ENCODE measurements at regions not wholly inside any gene's neighbourhood (a gene's known extent, or its start where the extent isn't known, plus 50 kb on each side); places are given as distances from the start of the nearest gene placed in this dataset.

DNA sequence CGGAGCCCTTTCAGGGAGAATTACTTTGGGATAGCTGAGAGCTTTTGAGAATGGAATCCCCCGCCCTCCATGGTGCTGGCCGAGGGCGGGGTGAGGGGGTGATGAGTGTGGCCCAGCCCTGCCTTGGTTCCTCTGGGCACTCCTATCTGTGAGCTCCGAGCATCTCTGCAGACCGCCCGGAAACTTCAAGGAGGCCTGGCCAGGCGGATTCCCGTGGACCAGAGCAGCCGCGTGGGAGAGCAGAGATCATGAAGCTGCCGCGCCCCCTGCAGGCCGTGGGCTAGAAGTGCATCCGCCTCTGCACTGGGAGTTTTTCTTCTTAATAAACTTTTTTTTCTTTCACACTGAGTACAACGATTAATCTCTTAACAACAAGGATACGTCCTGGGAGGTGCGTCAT lies 392.9 kb upstream of the EEF2KMT start:
- no peak for DNase-seq

DNA sequence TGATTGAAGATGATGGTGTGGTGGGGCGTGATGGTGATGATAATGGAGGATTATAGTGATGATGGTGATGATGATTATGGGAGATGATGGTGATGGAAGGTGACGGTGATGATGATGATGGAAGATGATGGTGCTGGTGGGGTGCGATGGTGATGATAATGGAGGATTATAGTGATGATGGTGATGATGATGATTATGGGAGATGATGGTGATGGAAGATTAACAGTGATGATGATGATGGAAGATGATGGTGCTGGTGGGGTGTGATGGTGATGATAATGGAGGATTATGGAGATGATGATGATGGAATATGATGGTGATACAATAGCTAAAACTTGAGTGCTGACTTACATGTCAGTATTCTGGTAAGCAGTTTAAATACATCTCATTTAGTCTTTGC lies 391.0 kb upstream of the EEF2KMT start:
- DNase-seq = no peak

- no peak for DNase-seq
Observed at GRCh38 chr16:5487728-5488127, 390.1 kb upstream of the EEF2KMT start.

DNA sequence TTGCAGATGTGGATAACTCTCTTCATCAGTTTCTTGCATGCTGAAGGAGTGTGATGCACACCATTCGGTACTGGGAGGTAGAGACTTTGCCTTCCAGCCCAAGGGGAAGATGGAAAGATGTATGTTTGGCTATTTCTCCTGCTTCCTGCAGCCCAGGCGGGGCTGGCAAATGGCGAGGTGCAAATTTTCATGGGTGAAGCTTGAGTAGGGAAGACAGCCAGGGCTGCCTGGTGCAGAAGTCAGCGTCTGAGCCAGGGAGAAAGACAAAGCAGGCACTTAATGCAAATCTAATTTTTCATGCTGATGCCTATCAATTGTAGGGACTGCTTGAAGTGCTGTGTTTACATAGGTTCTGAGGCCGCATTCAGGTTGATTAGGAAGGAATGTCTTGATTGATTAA lies 384.7 kb upstream of the EEF2KMT start:
- DNase-seq = no peak

GRCh38 chr16:5480431-5481195 lies 383.0 kb upstream of the EEF2KMT start:
- DNase-seq = no peak

DNA sequence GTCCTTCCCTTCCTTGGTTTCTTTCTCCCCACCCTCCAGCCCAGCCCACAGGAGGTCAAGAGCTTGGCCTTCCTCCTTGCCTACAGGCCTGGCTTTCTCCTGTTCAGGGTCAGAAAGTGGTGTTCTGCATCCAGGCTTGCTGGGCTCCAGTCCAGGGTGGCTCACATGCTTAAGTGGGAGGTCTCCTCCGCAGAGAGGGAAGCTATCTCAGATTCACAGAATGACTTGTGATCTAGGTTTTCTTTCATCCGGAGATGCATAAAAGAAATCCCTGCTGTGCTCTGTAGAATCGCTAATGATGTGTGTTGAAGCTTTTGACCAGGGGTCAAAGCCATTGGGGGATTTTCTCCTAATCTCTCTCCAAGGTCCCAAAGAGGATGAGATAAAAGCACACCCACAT lies 382.3 kb upstream of the EEF2KMT start:
- DNase-seq = no peak

- DNase-seq = no peak
Observed at GRCh38 chr16:5478036-5478435, 380.4 kb upstream of the EEF2KMT start.

DNA sequence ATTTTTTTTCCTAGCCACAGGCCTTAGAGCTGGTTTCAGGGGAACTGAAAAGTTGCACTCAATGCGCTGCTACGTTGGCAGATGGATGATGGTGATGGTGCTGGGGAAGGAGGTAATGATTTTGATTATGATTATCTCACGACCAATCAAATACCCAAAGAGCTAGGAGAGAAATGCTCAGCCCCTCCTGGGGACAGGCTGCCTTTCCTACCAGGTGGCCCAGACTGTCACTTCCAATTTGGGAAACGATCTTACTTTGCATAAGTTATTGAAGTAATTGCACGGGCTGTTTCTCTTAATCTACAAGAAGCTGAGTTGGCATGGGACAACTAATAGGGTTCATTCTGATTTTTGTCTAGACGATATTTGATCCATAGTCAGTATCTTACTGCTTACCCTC lies 379.7 kb upstream of the EEF2KMT start:
- DNase-seq = no peak

GRCh38 chr16:5472552-5472951 lies 375.0 kb upstream of the EEF2KMT start:
- DNase-seq = no peak

DNA sequence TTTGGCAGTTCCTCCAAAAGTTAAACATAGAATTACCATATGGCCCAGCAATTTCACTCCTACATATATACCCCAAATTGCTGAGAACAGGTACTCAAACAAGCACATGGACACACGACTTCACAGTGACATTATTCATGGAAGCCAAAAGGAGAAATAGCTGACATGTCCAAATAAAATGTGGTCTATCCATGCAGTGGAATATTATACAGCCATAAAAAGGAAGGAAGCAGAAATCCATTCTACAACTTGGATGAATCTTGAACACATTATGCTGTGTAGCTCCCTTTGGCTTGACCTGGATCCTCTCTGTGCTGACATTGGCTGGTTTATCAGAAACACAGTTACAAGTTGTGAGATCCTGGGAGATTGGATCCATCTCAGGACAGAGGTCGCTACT lies 370.9 kb upstream of the EEF2KMT start:
- DNase-seq = no peak

- DNase-seq = no peak
Observed at GRCh38 chr16:5467552-5467951, 370.0 kb upstream of the EEF2KMT start.

- no peak for DNase-seq
Observed at GRCh38 chr16:5466551-5466950, 369.0 kb upstream of the EEF2KMT start.

GRCh38 chr16:5465714-5466113 lies 368.1 kb upstream of the EEF2KMT start:
- DNase-seq = no peak

DNA sequence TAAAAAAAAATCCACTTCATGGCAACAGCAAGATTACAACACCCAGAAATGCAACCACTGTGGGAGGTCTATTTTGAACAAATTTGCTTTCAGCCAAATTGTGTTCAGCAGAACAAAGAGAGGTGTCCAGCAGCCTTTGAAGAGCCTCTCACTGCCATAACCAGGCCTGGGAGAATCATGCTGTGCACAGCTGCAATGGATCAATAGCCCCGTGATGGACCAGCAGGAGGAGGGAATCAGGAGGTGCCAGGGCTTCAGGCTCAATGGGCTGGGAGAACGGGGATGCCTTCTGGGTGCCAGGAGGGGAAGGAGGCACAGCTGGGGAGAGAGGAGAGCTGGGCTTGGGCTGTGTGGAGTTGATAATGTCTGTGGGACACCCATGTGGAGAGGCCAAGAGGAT lies 366.2 kb upstream of the EEF2KMT start:
- DNase-seq = no peak

- DNase-seq = no peak
Observed at GRCh38 chr16:5461574-5461973, 364.0 kb upstream of the EEF2KMT start.

GRCh38 chr16:5461141-5461540 lies 363.5 kb upstream of the EEF2KMT start:
- DNase-seq = no peak

- no peak for DNase-seq
Observed at GRCh38 chr16:5460701-5461100, 363.1 kb upstream of the EEF2KMT start.

- no peak for DNase-seq
Observed at GRCh38 chr16:5459863-5460262, 362.3 kb upstream of the EEF2KMT start.

DNA sequence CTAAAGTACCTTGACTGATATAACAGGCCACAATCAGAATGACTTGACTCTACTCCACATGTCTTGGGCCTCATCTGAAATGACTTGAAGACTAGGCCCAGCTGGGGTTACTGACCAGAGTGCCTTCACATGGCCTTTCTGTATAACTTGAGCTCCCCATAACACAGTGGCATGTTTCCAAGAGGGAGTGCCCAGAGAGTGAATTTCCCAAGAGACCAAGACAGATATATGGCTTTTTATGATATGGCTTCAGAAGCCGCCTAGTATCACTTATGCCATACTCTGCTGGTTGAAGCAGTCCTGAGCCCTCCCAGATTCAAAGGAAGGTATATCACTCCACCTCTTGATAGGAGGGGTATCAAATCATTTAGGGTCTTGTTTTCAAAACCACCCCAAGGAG lies 357.5 kb upstream of the EEF2KMT start:
- no peak for DNase-seq

GRCh38 chr16:5454349-5454748 lies 356.8 kb upstream of the EEF2KMT start:
- no peak for DNase-seq

DNA sequence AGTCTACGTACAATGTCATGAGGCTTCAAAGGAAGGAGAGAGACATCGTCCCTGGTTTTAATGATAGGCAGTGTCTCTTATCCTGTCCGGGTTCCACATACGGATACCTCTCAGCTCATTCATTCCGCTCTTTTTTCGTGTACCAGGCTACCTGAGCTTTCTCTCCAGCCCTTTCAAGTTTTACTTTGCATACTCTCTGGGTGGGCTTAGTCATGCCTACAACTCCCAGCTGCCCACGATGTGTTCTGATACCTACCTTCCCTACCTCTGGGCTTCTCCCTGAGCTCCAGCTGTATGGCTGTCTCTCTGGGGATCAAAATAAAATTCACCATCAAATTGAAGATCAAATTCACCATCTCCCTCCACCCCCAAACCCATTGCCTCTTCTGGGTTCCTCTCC lies 354.0 kb upstream of the EEF2KMT start:
- no peak for DNase-seq

GRCh38 chr16:5450409-5451104 lies 353.0 kb upstream of the EEF2KMT start:
- DNase-seq = no peak

DNA sequence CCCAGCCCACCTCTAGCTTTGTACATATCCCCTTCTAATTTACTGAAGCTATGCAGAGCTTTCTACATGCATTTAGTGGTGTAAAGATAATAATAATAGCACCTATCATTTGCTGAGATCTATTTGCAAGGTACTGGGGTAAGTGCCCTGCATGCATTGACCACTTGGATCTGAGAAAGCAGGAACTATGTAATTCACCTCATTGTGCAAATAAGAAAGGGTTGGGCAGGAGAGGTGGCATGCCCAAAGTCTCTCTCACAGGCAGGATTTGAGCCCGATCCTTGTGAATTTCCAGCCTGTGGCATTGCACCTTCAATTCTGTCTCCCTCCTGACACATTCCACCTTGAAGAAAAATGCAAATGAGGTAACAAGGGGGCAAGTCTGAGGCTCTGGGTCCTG lies 352.3 kb upstream of the EEF2KMT start:
- DNase-seq = no peak

GRCh38 chr16:5448798-5449197 lies 351.2 kb upstream of the EEF2KMT start:
- no peak for DNase-seq

- DNase-seq = no peak
Observed at GRCh38 chr16:5447734-5448133, 350.1 kb upstream of the EEF2KMT start.

All from bone marrow (tissue), 2 donors.